ENCODE measurements at regions not wholly inside any gene's neighbourhood (a gene's known extent, or its start where the extent isn't known, plus 50 kb on each side); places are given as distances from the start of the nearest gene placed in this dataset.

DNA sequence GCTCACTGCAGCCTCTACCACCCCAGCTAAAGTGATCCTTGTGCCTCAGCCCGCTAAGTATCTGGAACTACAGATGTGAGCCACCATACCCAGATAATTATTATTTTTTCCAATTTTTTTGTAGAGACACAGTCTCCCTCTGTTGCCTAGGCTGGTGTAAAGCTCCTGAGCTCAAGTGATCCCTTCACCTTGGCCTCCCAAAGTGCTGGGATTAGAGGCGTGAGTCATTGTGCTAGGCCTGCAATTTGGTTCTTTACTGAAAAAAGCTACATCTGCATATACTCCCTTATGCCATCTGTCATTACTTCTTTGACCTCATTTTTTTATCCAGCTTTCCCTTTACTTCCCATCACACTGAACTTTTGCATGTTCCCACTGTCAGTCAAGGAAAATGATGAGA is 2012.4 kb upstream of the IGFBP7 start:
- no peaks in the 10 kb centered on the region for H3K36me3 Mint-ChIP-seq
- H3K27me3 Mint-ChIP-seq (ENCODE audit: low read depth), result no peaks in the 10 kb centered on the region
- H3K27ac Mint-ChIP-seq, result no peak overlapping the region
- no peak overlapping the region for H3K4me3 Mint-ChIP-seq
- no peak for DNase-seq (ENCODE audit: low spot score in 2 of 2, unreplicated experiment in 2 of 2)
- TF ChIP-seq CTCF (IDR thresholded peaks at IDR 0.05; ENCODE audit: unreplicated experiment), result no peak
- H3K9me3 Mint-ChIP-seq, result no peaks in the 10 kb centered on the region
- peaks cover 33% of the 10 kb centered on the region for H3K4me1 Mint-ChIP-seq

- no peak overlapping the region for H3K4me3 Mint-ChIP-seq
- peak overlapping the region; percentile 2 for H3K27ac Mint-ChIP-seq
- TF ChIP-seq CTCF (IDR thresholded peaks at IDR 0.05; ENCODE audit: unreplicated experiment), result no peak
- no peak for DNase-seq (ENCODE audit: low spot score in 2 of 2, unreplicated experiment in 2 of 2)
- peaks cover 15% of the 10 kb centered on the region for H3K4me1 Mint-ChIP-seq
- peaks cover 3% of the 10 kb centered on the region for H3K9me3 Mint-ChIP-seq
- no peaks in the 10 kb centered on the region for H3K36me3 Mint-ChIP-seq
- no peaks in the 10 kb centered on the region for H3K27me3 Mint-ChIP-seq (ENCODE audit: low read depth)
Measured at GRCh38 chr4:59126159-59126558, 2016.0 kb upstream of the IGFBP7 start.

DNA sequence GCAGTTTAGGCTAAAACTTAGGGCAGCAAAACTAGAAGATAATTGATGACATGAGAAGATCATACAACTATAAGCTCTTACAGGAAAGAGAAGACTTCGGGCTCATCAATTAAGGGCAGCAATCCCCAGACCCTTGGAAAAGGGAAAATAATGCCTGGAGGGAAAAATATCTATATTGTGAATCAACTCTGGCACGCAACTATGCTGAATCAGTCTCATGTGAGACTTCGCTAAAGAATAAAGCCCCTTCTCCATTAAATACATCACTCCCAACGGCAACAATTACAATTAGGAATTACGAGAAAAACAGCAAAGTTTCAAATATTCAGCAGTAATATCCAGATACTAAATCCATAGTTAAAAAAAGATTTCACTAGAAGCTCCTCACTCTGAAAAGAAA is 2016.8 kb upstream of the IGFBP7 start:
- peak overlapping the region; percentile 91 for H3K27ac Mint-ChIP-seq
- H3K27me3 Mint-ChIP-seq (ENCODE audit: low read depth), result no peaks in the 10 kb centered on the region
- DNase-seq (ENCODE audit: low spot score in 2 of 2, unreplicated experiment in 2 of 2), result no peak
- TF ChIP-seq CTCF (IDR thresholded peaks at IDR 0.05; ENCODE audit: unreplicated experiment), result no peak
- no peak overlapping the region for H3K4me3 Mint-ChIP-seq
- peaks cover 14% of the 10 kb centered on the region for H3K4me1 Mint-ChIP-seq
- H3K36me3 Mint-ChIP-seq, result no peaks in the 10 kb centered on the region
- peaks cover 3% of the 10 kb centered on the region for H3K9me3 Mint-ChIP-seq

DNA sequence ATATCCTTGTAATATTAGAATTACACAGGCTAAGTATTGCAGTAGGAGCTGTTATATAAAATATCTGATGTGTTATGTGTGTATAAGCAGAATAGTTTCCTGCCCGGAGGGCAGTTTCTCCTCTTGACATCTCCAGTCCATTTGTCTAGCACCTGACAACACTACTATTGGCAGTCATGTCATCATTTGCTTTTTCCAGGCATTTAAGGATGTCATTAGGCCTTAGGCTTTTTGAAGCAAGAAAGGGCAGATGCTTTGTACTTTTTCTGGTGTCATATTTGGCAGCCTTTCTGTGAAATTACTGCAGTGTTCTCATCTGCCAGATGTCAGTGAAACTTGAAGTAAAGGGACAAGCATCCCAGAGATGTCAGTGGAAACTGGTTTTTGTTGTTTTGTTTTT is 2017.6 kb upstream of the IGFBP7 start:
- DNase-seq (ENCODE audit: low spot score in 2 of 2, unreplicated experiment in 2 of 2), result no peak
- Mint-ChIP-seq H3K27ac (peak overlapping the region; percentile 56), H3K27me3 (ENCODE audit: low read depth) (no peaks in the 10 kb centered on the region), H3K4me1 (peaks cover 14% of the 10 kb centered on the region), H3K9me3 (peaks cover 3% of the 10 kb centered on the region), H3K36me3 (no peaks in the 10 kb centered on the region), H3K4me3 (no peak overlapping the region)
- TF ChIP-seq CTCF (IDR thresholded peaks at IDR 0.05; ENCODE audit: unreplicated experiment), result no peak

- Mint-ChIP-seq H3K4me1 (no peaks in the 10 kb centered on the region), H3K36me3 (no peaks in the 10 kb centered on the region), H3K27me3 (ENCODE audit: low read depth) (no peaks in the 10 kb centered on the region), H3K4me3 (no peak overlapping the region), H3K27ac (no peak overlapping the region), H3K9me3 (peaks cover under 1% of the 10 kb centered on the region)
- no peak for DNase-seq (ENCODE audit: low spot score in 2 of 2, unreplicated experiment in 2 of 2)
- TF ChIP-seq CTCF (IDR thresholded peaks at IDR 0.05; ENCODE audit: unreplicated experiment), result no peak
Measured at GRCh38 chr4:59135248-59135985, 2025.2 kb upstream of the IGFBP7 start.

All from mesothelial cell of epicardium (in vitro differentiated cells).